Upper lobe of left lung (tissue), 6 donors: ENCODE measurements at regions not wholly inside any gene's neighbourhood (a gene's known extent, or its start where the extent isn't known, plus 50 kb on each side); places are given as distances from the start of the nearest gene placed in this dataset.

ENCODE experiments used
- ATAC-seq, 2 donors: fragments of 200-7000 bp; cut with Tn5 transposase; one replicate each; pipeline ENCODE4 v1.9.1; 2022; ENCODE audit warnings: mild to moderate bottlenecking in 2 of 2, moderate library complexity in 2 of 2; ENCODE audit not compliant: low FRiP score in 2 of 2
- DNase-seq, 2 donors: peaks; one replicate each; pipeline ENCODE4 v3.0.0-alpha.2; 2019 to 2020
- H3K27ac ChIP-seq, 4 donors: fragments of 200-600 bp; sonication (generic); one replicate each; pipeline ENCODE4 v1.5.1; 2016 to 2019
- H3K27me3 ChIP-seq, 4 donors: fragments of 200-600 bp; sonication (generic); one replicate each; pipeline ENCODE4 v1.5.1; 2017 to 2019
- H3K36me3 ChIP-seq, 4 donors: fragments of 200-600 bp; sonication (generic); one replicate each; pipeline ENCODE4 v1.5.1; 2016 to 2019
- H3K4me1 ChIP-seq, 4 donors: fragments of 200-600 bp; sonication (generic); one replicate each; pipeline ENCODE4 v1.5.1; 2018 to 2019
- H3K4me3 ChIP-seq, 4 donors: fragments of 200-600 bp; sonication (generic); one replicate each; pipeline ENCODE4 v1.5.1; 2017 to 2019; ENCODE audit warnings: mild to moderate bottlenecking in 2 of 4, moderate library complexity in 1 of 4
- H3K9me3 ChIP-seq, 4 donors: fragments of 200-600 bp; sonication (generic); one replicate each; pipeline ENCODE4 v1.5.1; 2018 to 2019
- CTCF ChIP-seq, 6 experiments: fragments of 450-650 bp in 4 of 6; fragments of 200-600 bp in 2 of 6; sonication (generic) in 2 of 6; IDR thresholded peaks; one replicate each; pipeline ENCODE4 v1.5.1; 2016 to 2019; ENCODE audit warnings: antibody characterized with exemption in 6 of 6
- EP300 ChIP-seq, 4 donors: sonication (generic); formaldehyde crosslinking; IDR thresholded peaks; one replicate each; pipeline ENCODE4 v1.5.1; 2017; ENCODE audit warnings: antibody characterized with exemption in 4 of 4, control low read depth in 2 of 4
- POLR2A ChIP-seq, 4 donors: fragments of 450-650 bp; IDR thresholded peaks; one replicate each; pipeline ENCODE4 v1.5.1; 2016 to 2017; ENCODE audit warnings: antibody characterized with exemption in 4 of 4, mild to moderate bottlenecking in 2 of 4
- POLR2AphosphoS5 ChIP-seq, 2 donors: sonication (generic); formaldehyde crosslinking; IDR thresholded peaks; one replicate each; pipeline ENCODE4 v1.5.1; 2017; ENCODE audit warnings: antibody characterized with exemption in 2 of 2
- WGBS, 2 donors: methylation state at CpG; one replicate each; pipeline ENCODE4 v1.1.5; 2017 to 2018; 5-methylcytosine and 5-hydroxymethylcytosine counted together
- donor health status: DM: no; HTN: no; CAD: no; lungs with moderate emphysema.
- donor health status: DM: no; HTN: yes; CAD: no; lungs with severe emphysema.

- no peaks in the 10 kb centered on the region for H3K9me3 ChIP-seq
- no peak overlapping the region for H3K27ac ChIP-seq
- no peaks in the 10 kb centered on the region for H3K27me3 ChIP-seq
- H3K4me3 ChIP-seq: no peak overlapping the region
- DNase-seq (no peak), ATAC-seq (no peak)
- 76 to 82% methylated on average over 1 of the region's 1 CpG for WGBS, 2 donors
- no peaks in the 10 kb centered on the region for H3K4me1 ChIP-seq
- TF ChIP-seq POLR2AphosphoS5 (IDR thresholded peaks at IDR 0.05) (no peak), POLR2A (IDR thresholded peaks at IDR 0.05) (no peak), CTCF (IDR thresholded peaks at IDR 0.05) (no peak), EP300 (IDR thresholded peaks at IDR 0.05) (no peak)
- no peaks in the 10 kb centered on the region for H3K36me3 ChIP-seq
These were observed 665.6 kb downstream of the DHX35 start for GRCh38 chr20:39627765-39628164.

- WGBS, 2 donors: 62 to 77% methylated on average over 1 of the region's 1 CpG
- ATAC-seq: no peak
These were observed 662.2 kb downstream of the DHX35 start for GRCh38 chr20:39624316-39624715.

GRCh38 chr20:39623584-39624234, 661.6 kb downstream of the DHX35 start:
- no peak overlapping the region for H3K27ac ChIP-seq
- no peaks in the 10 kb centered on the region for H3K9me3 ChIP-seq
- H3K36me3 ChIP-seq: no peaks in the 10 kb centered on the region
- H3K27me3 ChIP-seq: no peaks in the 10 kb centered on the region
- no peak for TF ChIP-seq POLR2AphosphoS5 (IDR thresholded peaks at IDR 0.05)
- TF ChIP-seq EP300 (IDR thresholded peaks at IDR 0.05): no peak
- no peak for TF ChIP-seq CTCF (IDR thresholded peaks at IDR 0.05)
- no peak for TF ChIP-seq POLR2A (IDR thresholded peaks at IDR 0.05)
- H3K4me1 ChIP-seq: no peaks in the 10 kb centered on the region
- 33 to 34% methylated on average over 2 of the region's 2 CpGs for WGBS, 2 donors
- DNase-seq (no peak), ATAC-seq (peak in 1 of 2 donors; percentile 84)
- no peak overlapping the region for H3K4me3 ChIP-seq

More at GRCh38 chr20:39624316-39624715, 662.2 kb downstream of the DHX35 start:
- Histone ChIP-seq H3K36me3 (no peaks in the 10 kb centered on the region), H3K9me3 (no peaks in the 10 kb centered on the region), H3K27ac (no peak overlapping the region), H3K4me3 (no peak overlapping the region), H3K4me1 (no peaks in the 10 kb centered on the region), H3K27me3 (no peaks in the 10 kb centered on the region)
- no peak for TF ChIP-seq EP300 (IDR thresholded peaks at IDR 0.05)
- no peak for DNase-seq

DNA sequence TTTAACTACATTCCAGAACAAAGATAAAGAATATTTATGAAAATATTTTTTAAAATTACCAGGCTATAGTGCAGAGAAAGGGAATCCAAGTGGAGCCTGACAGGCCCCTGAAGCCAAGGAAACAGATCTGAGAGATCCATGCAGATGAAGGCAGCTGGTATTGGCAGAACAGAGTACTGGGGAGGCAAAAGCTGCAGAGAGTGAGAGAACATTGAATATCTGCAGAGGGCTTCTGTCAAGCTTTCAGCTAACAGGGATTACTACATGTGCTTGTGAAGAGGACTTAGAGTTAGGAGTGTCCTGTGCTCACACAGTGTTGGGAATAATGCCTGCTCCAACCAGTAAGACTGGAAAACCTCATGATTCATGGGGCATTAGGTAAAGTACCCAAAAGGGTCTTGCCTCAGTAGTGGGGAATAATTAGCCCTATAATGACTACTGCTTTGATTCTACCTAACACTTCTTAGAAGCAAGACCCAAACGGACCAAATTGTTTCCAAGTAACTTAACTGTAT, 657.2 kb downstream of the DHX35 start:
- ATAC-seq: no peak
- Histone ChIP-seq H3K27ac (no peak overlapping the region), H3K9me3 (no peaks in the 10 kb centered on the region), H3K4me3 (no peak overlapping the region), H3K36me3 (no peaks in the 10 kb centered on the region), H3K27me3 (no peaks in the 10 kb centered on the region), H3K4me1 (no peaks in the 10 kb centered on the region)
- WGBS, 2 donors: 56 to 86% methylated on average over 1 of the region's 1 CpG
- DNase-seq: no peak
- no peak for TF ChIP-seq EP300 (IDR thresholded peaks at IDR 0.05)
- TF ChIP-seq CTCF (IDR thresholded peaks at IDR 0.05): no peak
- no peak for TF ChIP-seq POLR2A (IDR thresholded peaks at IDR 0.05)
- TF ChIP-seq POLR2AphosphoS5 (IDR thresholded peaks at IDR 0.05): no peak

GRCh38 chr20:39611901-39612300, 649.8 kb downstream of the DHX35 start:
- H3K9me3 ChIP-seq: no peaks in the 10 kb centered on the region
- H3K36me3 ChIP-seq: no peaks in the 10 kb centered on the region
- no peak overlapping the region for H3K27ac ChIP-seq
- ATAC-seq (no peak), DNase-seq (no peak)
- TF ChIP-seq POLR2A (IDR thresholded peaks at IDR 0.05) (no peak), EP300 (IDR thresholded peaks at IDR 0.05) (no peak), POLR2AphosphoS5 (IDR thresholded peaks at IDR 0.05) (no peak), CTCF (IDR thresholded peaks at IDR 0.05) (no peak)
- no peaks in the 10 kb centered on the region for H3K27me3 ChIP-seq
- H3K4me3 ChIP-seq: no peak overlapping the region
- H3K4me1 ChIP-seq: no peaks in the 10 kb centered on the region
- WGBS, 2 donors: 68% methylated on average over 3 of the region's 3 CpGs
